AG09319 (cell line): ENCODE measurements at regions not wholly inside any gene's neighbourhood (a gene's known extent, or its start where the extent isn't known, plus 50 kb on each side); places are given as distances from the start of the nearest gene placed in this dataset.

ENCODE experiments used
- DNase-seq: peaks from one replicate; pipeline ENCODE4 v3.0.0-alpha.2; 2010; ENCODE audit warnings: low read depth; ENCODE audit errors: extremely low read depth
- CTCF ChIP-seq: IDR thresholded peaks from 2 replicates; pipeline ENCODE4 v1.5.1; 2011; ENCODE audit warnings: low read depth, mild to moderate bottlenecking, inconsistent platforms, low read length, moderate library complexity

- no peak for TF ChIP-seq CTCF
- DNase-seq, result no peak
Measured at GRCh38 chr15:88391700-88392099, 75.5 kb downstream of the MRPL46 start.

- DNase-seq, result no peak
- TF ChIP-seq CTCF, result no peak
Measured at GRCh38 chr15:88391006-88391405, 76.2 kb downstream of the MRPL46 start.

- TF ChIP-seq CTCF, result no peak
- DNase-seq, result no peak
Measured at GRCh38 chr15:88390164-88390901, 76.9 kb downstream of the MRPL46 start.

- DNase-seq, result no peak
- TF ChIP-seq CTCF, result no peak
Measured at GRCh38 chr15:88389120-88389519, 78.1 kb downstream of the MRPL46 start.

- TF ChIP-seq CTCF, result no peak
- no peak for DNase-seq
Measured at GRCh38 chr15:88388686-88389085, 78.5 kb downstream of the MRPL46 start.

- TF ChIP-seq CTCF, result no peak
- DNase-seq, result no peak
Measured at GRCh38 chr15:88385078-88385700, 82.0 kb downstream of the MRPL46 start.

GRCh38 chr15:88383354-88383753 lies 83.8 kb downstream of the MRPL46 start:
- DNase-seq, result no peak
- TF ChIP-seq CTCF, result no peak
